ENCODE measurements at regions not wholly inside any gene's neighbourhood (a gene's known extent, or its start where the extent isn't known, plus 50 kb on each side); places are given as distances from the start of the nearest gene placed in this dataset.

GRCh38 chr3:6189384-6189783, 671.5 kb upstream of the GRM7 start:
- Mint-ChIP-seq H3K27ac (no peak overlapping the region), H3K27me3 (ENCODE audit: insufficient read depth) (no peaks in the 10 kb centered on the region), H3K9me3 (peaks cover 7% of the 10 kb centered on the region), H3K4me3 (no peak overlapping the region), H3K36me3 (ENCODE audit: low read depth) (peaks cover 3% of the 10 kb centered on the region), H3K4me1 (peaks cover 9% of the 10 kb centered on the region)
- H3K9ac ChIP-seq (ENCODE audit: extremely low read depth, low read length, poor library complexity, severe bottlenecking), result no peak overlapping the region
- H3K9me3 ChIP-seq (ENCODE audit: control insufficient read depth, low read length), result peaks cover 13% of the 10 kb centered on the region
- no peak overlapping the region for H3K27ac ChIP-seq (ENCODE audit: low read depth, low read length)
- H3K36me3 ChIP-seq (ENCODE audit: control insufficient read depth, insufficient read depth, low read length), result no peaks in the 10 kb centered on the region
- WGBS, 2 experiments (ENCODE audit: insufficient coverage in 1 of 2, insufficient read length in 1 of 2), result 88% methylated on average over 1 of the region's 1 CpG; no CpG with 5 or more reads in 1 of the 2 experiments
- no peaks in the 10 kb centered on the region for H3K27me3 ChIP-seq (ENCODE audit: control insufficient read depth, insufficient read depth, low read length, poor library complexity, severe bottlenecking)
- H3K4me3 ChIP-seq (ENCODE audit: low read length), result no peak overlapping the region
- no peak for TF ChIP-seq CTCF (conservative IDR thresholded peaks at IDR 0.05)
- DNase-seq, result no peak
- no peaks in the 10 kb centered on the region for H3K4me1 ChIP-seq (ENCODE audit: control insufficient read depth, insufficient read depth, low read length)

- Histone ChIP-seq H3K36me3 (ENCODE audit: control insufficient read depth, insufficient read depth, low read length) (no peaks in the 10 kb centered on the region), H3K9ac (ENCODE audit: extremely low read depth, low read length, poor library complexity, severe bottlenecking) (no peak overlapping the region), H3K4me1 (ENCODE audit: control insufficient read depth, insufficient read depth, low read length) (no peaks in the 10 kb centered on the region), H3K27me3 (ENCODE audit: control insufficient read depth, insufficient read depth, low read length, poor library complexity, severe bottlenecking) (no peaks in the 10 kb centered on the region), H3K27ac (ENCODE audit: low read depth, low read length) (no peak overlapping the region), H3K4me3 (ENCODE audit: low read length) (no peak overlapping the region), H3K9me3 (ENCODE audit: control insufficient read depth, low read length) (no peaks in the 10 kb centered on the region)
- Mint-ChIP-seq H3K4me1 (no peaks in the 10 kb centered on the region), H3K9me3 (no peaks in the 10 kb centered on the region), H3K36me3 (ENCODE audit: low read depth) (no peaks in the 10 kb centered on the region), H3K27ac (no peak overlapping the region), H3K4me3 (no peak overlapping the region), H3K27me3 (ENCODE audit: insufficient read depth) (no peaks in the 10 kb centered on the region)
- no peak for DNase-seq
- peak; percentile 71 for TF ChIP-seq CTCF (conservative IDR thresholded peaks at IDR 0.05)
- 67% methylated on average over 1 of the region's 1 CpG; no CpG with 5 or more reads in 1 of the 2 experiments for WGBS, 2 experiments (ENCODE audit: insufficient coverage in 1 of 2, insufficient read length in 1 of 2)
Observed at GRCh38 chr3:6204891-6205290, 656.0 kb upstream of the GRM7 start.

- no peak for DNase-seq
- Mint-ChIP-seq H3K27ac (no peak overlapping the region), H3K4me1 (peaks cover 14% of the 10 kb centered on the region), H3K36me3 (ENCODE audit: low read depth) (no peaks in the 10 kb centered on the region), H3K9me3 (no peaks in the 10 kb centered on the region), H3K4me3 (no peak overlapping the region), H3K27me3 (ENCODE audit: insufficient read depth) (no peaks in the 10 kb centered on the region)
- H3K36me3 ChIP-seq (ENCODE audit: control insufficient read depth, insufficient read depth, low read length), result no peaks in the 10 kb centered on the region
- H3K27me3 ChIP-seq (ENCODE audit: control insufficient read depth, insufficient read depth, low read length, poor library complexity, severe bottlenecking), result no peaks in the 10 kb centered on the region
- H3K9me3 ChIP-seq (ENCODE audit: control insufficient read depth, low read length), result no peaks in the 10 kb centered on the region
- H3K4me3 ChIP-seq (ENCODE audit: low read length), result peak overlapping the region; percentile 12
- H3K9ac ChIP-seq (ENCODE audit: extremely low read depth, low read length, poor library complexity, severe bottlenecking), result no peak overlapping the region
- peaks cover 12% of the 10 kb centered on the region for H3K4me1 ChIP-seq (ENCODE audit: control insufficient read depth, insufficient read depth, low read length)
- TF ChIP-seq CTCF (conservative IDR thresholded peaks at IDR 0.05), result no peak
- WGBS, 2 experiments (ENCODE audit: insufficient coverage in 1 of 2, insufficient read length in 1 of 2), result 23 to 65% methylated on average over 2 to 3 of the region's 3 CpGs
- no peak overlapping the region for H3K27ac ChIP-seq (ENCODE audit: low read depth, low read length)
Observed at GRCh38 chr3:6216135-6217026, 644.5 kb upstream of the GRM7 start.

Measured in endodermal cell (in vitro differentiated cells).